ENCODE measurements at regions not wholly inside any gene's neighbourhood (a gene's known extent, or its start where the extent isn't known, plus 50 kb on each side); places are given as distances from the start of the nearest gene placed in this dataset.
"Not testable (repeated sequence)": the region's sequence is repeated elsewhere in the genome, so short reads cannot be mapped to it uniquely, and the experiment has no call there.

GRCh38 chr13:61214551-61214950, 201.1 kb downstream of the PCDH20 start:
- DNase-seq = no peak

DNA sequence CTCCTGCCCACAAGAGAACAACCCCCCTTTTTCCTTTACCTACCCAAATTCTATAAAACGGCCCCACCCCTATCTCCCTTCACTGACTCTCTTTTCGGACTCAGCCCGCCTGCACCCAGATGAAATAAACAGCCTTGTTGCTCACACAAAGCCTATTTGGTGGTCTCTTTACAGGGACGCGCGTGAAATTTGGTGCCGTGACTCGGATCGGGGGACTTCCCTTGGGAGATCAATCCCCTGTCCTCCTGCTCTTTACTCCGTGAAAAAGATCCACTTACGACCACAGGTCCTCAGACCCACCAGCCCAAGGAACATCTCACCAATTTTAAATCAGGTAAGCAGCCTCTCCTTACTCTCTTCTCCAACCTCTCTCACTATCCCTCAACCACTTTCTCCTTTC, 209.8 kb downstream of the PCDH20 start:
- DNase-seq = not testable (repeated sequence)

GRCh38 chr13:61204025-61204424, 211.6 kb downstream of the PCDH20 start:
- DNase-seq = no peak

DNA sequence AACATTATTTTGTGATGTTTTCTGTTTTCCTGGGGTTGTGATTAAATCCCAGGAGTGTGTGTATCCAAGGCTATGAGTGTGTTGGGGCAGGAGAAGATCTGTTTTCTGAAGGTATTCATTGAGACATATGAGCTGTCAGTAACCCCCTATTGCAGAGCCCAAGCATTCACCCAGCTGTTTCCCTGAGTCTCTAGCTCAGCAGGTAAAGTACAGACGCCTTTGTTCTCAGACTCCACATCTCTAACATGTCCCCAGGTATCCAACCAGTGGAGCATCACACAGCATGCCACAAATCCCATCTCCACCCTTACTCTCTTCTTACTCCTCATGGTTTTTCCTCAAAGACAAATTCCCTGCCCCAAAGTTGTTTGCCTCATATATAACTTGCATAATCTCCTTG, 213.6 kb downstream of the PCDH20 start:
- DNase-seq = no peak

GRCh38 chr13:61192826-61193225, 222.8 kb downstream of the PCDH20 start:
- no peak for DNase-seq

GRCh38 chr13:61188057-61188456, 227.6 kb downstream of the PCDH20 start:
- DNase-seq = no peak

DNA sequence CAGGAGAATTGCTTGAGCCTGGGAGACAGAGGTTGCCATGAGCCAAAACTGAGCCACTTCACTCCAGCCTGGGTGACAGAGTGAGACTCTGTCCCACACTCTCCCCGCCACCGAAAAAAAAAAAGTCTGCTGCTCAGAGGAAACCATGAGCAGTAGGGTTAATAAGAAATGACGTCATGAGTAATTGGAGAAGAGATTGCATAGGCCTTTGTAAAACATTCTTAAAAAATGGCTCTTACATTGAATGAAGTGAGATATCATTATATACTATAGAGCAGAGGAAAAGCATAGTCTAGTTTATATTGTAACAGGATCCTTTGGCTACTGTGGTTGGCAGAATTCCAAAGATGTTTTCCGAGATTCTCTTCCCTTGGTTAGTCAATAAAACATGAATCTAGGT, 228.2 kb downstream of the PCDH20 start:
- DNase-seq = no peak

DNA sequence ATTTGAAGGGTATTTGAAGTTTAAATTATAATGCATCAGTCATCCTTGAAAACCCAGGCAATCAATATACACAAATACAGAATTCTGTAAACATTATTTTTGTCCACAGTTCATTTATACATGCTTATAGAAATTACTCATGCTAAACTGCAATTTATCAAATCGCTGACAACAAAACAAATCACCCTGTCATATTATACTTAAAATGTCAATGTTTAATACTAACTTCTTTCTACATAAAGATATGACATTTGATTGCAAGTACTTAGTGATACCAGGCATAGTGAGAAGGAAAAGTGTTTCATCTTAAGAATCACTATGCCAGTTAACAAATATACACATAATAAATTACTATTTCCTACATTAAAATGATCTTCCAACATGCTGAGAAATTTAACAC, 232.0 kb downstream of the PCDH20 start:
- DNase-seq = no peak

DNA sequence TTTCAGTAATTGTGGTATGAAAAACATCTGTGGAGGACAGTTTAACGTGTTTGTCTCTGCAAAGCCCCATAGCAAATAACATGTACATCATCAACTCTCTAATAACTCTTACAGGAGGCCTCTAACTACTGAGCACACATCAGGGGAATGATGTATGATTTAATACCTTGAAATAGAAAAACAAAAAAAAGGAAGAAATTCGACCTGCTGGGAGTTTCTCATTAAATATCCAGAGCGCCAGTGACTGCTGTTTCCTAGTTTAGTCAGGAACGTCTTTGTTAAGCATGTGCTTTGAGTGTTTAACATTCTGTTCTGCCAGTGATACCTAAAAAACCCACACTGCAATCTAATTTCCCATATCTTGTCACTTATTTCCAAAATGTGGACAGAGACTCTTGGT, 235.4 kb downstream of the PCDH20 start:
- DNase-seq = no peak

GRCh38 chr13:61179741-61180140, 235.9 kb downstream of the PCDH20 start:
- no peak for DNase-seq

- no peak for DNase-seq
Measured at GRCh38 chr13:61170856-61171255, 244.8 kb downstream of the PCDH20 start.

GRCh38 chr13:61162636-61163035, 253.0 kb downstream of the PCDH20 start:
- DNase-seq = no peak

GRCh38 chr13:61162106-61162505, 253.5 kb downstream of the PCDH20 start:
- no peak for DNase-seq

DNA sequence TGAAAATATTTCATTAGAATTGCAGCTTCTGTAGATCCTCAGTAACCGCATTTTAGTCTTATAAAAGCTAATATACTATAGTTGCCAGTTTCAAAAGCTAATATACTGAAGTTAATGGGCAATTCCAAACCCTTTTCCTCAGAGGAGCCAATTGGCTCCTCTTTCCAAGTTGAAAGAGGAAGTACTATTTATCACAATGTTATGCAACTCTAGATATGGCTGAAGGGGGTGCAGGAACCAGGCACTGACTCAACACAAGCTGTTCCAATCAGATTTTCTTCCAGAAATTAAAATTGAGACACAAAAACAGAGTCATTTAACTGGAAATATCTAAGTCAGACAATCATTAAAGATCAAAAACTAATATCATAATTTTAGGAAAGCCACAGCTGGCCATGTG, 258.9 kb downstream of the PCDH20 start:
- no peak for DNase-seq

DNA sequence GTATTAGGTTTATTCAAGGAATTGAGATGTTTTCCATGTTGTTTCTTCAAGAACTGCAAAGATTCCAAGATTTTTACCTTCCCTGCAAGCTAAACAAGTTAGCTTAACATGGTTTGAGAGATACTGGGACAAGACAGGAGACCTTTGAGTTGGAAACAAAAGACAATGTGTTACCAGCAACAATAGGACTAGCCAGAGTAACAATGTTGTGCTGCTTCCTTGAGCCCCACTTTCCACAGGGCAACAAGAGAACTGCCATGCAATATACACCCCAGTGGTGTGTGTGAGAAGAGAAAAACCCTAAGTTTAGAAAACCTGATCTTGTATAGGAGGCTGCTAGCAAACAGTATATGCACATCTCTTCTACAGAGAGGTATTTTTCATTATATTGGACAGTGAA, 264.6 kb downstream of the PCDH20 start:
- no peak for DNase-seq

DNA sequence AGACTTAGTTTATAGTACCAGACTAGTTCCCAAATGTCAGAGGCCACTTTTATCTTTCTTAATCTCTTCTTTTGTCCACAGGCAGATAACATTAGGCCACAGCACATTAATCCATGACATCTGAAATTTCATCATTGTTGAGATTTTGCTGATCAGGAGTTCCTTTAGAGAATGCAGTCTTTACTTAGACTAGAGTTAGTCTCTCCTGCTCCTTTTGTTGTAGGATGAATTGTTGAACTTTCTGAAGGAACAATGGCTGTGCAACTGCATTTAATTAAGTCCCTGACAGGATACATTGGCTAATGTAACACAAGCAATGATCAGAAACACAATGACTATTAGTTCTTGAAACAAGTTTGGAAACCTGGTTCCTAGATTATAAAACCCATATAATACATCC, 266.3 kb downstream of the PCDH20 start:
- DNase-seq = no peak

DNA sequence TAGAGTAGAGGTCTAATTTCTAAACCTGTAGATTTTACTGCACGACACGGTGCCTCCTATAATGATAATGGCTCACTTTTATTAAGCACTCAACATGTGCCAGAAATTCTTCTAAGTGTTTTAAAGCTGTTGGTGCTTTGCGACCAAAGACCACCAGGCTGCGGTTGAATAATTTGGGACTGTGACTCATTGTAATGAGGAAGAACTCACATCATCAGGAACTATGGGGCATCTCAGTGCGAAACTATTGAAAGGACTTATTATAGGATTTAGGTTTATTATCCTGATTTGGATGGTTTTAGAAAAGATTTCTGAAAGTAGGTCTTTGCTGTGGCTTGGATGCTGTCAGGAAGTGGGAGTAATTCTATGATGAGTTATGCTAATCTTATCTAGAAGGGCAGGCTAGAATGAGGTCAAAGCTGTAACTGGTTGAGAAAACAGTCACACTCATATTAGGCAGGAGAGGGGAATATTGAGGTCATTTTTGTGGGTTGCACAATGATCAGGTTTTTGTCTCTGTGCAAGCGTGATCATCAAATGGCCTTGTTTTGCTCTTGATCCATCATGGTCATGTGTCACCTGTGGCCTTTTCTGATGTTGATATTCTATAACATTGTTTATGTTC, 266.8 kb downstream of the PCDH20 start:
- no peak for DNase-seq

DNA sequence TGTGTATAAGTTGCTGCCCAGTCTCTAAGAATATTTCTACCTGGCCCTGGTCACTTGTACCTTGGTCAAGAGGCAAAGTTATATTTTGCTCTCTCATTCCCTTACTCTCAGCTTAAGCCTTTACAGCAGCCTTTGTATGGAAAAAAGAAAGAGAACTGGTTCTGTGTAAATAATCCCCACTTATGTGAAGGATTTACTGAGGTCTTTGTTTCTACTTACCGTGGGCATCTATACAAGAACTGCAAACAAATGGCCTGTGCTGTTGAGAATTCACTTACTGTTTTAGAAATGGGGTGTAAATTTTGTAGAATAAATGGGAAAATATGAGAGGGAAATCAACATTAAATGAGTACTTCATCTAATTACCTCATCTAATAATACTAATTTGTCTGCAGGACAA, 267.4 kb downstream of the PCDH20 start:
- DNase-seq = no peak

DNA sequence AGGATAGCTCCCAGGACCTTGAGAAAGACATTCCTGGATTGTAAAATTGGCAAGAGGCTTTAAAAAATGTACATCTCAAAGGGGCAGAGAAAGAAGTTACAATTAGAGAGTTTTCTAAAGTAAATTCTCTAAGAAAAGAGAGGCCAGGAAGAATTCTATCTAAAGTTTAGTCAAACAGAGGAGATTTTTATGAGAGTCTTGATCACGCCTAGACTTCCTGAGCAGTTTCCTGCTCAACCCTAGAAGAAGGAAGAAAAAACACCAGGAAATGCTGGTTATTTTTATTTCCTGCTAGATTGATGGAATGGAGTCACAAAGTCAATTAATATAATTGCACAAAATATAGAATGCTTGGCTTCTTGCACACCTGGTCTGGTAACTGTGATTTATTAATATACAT, 269.1 kb downstream of the PCDH20 start:
- no peak for DNase-seq

DNA sequence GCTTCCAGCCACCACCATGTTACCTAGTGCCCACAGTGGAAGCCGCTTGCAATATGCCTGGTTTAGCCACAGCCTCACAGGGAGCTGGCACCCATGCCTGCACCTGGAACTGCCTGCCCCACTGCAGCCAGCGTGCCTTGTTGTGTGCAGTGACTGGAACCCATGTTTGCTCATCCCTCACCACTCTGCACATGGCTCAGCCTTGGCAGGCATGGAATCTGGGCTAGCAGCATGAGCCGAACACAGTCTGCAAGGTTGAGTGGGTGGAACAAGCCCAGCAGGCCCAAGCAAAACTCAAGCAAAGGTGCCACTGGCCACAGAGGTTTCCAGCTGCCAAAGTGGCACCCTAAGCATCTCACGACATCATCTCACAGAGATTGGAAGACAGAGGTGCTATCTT, 269.5 kb downstream of the PCDH20 start:
- DNase-seq = no peak

- DNase-seq = no peak
Measured at GRCh38 chr13:61144834-61145593, 270.6 kb downstream of the PCDH20 start.

DNA sequence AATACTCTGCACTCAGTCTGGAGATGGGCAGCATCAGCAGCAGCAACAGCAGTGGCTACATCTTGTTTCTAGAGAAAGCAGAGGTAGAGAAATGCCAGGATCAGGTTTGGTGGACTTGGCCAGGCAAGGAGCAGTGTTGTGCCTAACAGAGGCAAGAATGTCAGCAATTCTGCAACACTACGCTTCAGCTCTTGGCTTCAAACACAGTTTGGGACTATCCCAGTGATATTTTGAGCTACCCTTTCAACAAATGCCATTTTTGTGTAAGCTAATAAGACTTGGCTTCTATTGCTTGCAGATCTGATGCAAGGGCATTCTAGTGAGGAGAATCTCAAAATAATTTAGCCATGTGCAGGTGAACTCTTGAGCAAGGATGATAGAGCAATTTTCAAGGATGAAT, 271.3 kb downstream of the PCDH20 start:
- no peak for DNase-seq

GRCh38 chr13:61142506-61142905, 273.1 kb downstream of the PCDH20 start:
- DNase-seq = no peak

GRCh38 chr13:61138857-61139256, 276.8 kb downstream of the PCDH20 start:
- no peak for DNase-seq

- no peak for DNase-seq
Measured at GRCh38 chr13:61136515-61136914, 279.1 kb downstream of the PCDH20 start.
